ENCODE measurements at regions not wholly inside any gene's neighbourhood (a gene's known extent, or its start where the extent isn't known, plus 50 kb on each side); places are given as distances from the start of the nearest gene placed in this dataset.
"Not testable (repeated sequence)": the region's sequence is repeated elsewhere in the genome, so short reads cannot be mapped to it uniquely, and the experiment has no call there.

- not testable (repeated sequence) for ATAC-seq
Observed at GRCh38 chr2:89537862-89538261, 846.4 kb downstream of the RPIA start.

GRCh38 chr2:89544110-89544509 lies 852.6 kb downstream of the RPIA start:
- ATAC-seq: not testable (repeated sequence)

- not testable (repeated sequence) for ATAC-seq
Observed at GRCh38 chr2:89579154-89579553, 887.7 kb downstream of the RPIA start.

- ATAC-seq: not testable (repeated sequence)
Observed at GRCh38 chr2:89582816-89583215, 891.3 kb downstream of the RPIA start.

- ATAC-seq: not testable (repeated sequence)
Observed at GRCh38 chr2:89584046-89584445, 892.6 kb downstream of the RPIA start.

GRCh38 chr2:89584868-89585557 lies 893.5 kb downstream of the RPIA start:
- ATAC-seq: not testable (repeated sequence)

GRCh38 chr2:89585558-89585920 lies 894.1 kb downstream of the RPIA start:
- peak; percentile 79 to 87 for ATAC-seq

GRCh38 chr2:89599843-89600242 lies 908.4 kb downstream of the RPIA start:
- ATAC-seq: not testable (repeated sequence)

GRCh38 chr2:89606514-89606913 lies 915.0 kb downstream of the RPIA start:
- ATAC-seq: not testable (repeated sequence)

GRCh38 chr2:89610207-89610926 lies 918.9 kb downstream of the RPIA start:
- ATAC-seq: not testable (repeated sequence)

GRCh38 chr2:89610927-89611515 lies 919.5 kb downstream of the RPIA start:
- ATAC-seq: not testable (repeated sequence)

- not testable (repeated sequence) for ATAC-seq
Observed at GRCh38 chr2:89611710-89612109, 920.2 kb downstream of the RPIA start.

GRCh38 chr2:89649268-89649667 lies 957.8 kb downstream of the RPIA start:
- not testable (repeated sequence) for ATAC-seq

- not testable (repeated sequence) for ATAC-seq
Observed at GRCh38 chr2:89679254-89679653, 987.8 kb downstream of the RPIA start.

Measured in activated CD4-positive, CD25-positive, alpha-beta regulatory T cell treated with anti-CD3 and anti-CD28 coated beads, Interleukin-2, amount 50 U/mL, for 24 hours (primary cell).